ENCODE measurements at regions not wholly inside any gene's neighbourhood (a gene's known extent, or its start where the extent isn't known, plus 50 kb on each side); places are given as distances from the start of the nearest gene placed in this dataset.

DNA sequence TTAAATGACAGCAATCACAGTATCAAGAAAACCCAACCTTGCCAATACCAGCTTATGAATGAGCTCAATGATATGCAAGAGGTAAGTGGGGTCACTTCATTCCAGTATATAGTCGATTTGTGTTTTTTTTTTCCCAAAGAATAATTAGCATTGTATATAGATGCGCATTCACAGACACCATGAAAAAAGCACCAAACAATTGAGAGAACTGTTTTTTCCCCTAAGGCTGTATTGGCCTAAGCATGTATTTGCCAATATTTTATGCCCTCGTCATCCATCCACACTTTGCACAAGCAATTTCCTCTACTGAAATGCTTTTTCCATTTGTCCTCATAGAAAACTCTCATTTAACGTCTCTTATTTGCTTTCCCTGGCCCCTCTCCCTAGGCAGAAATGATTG is 213.7 kb downstream of the SAMD5 start:
- DNase-seq: no peak

DNA sequence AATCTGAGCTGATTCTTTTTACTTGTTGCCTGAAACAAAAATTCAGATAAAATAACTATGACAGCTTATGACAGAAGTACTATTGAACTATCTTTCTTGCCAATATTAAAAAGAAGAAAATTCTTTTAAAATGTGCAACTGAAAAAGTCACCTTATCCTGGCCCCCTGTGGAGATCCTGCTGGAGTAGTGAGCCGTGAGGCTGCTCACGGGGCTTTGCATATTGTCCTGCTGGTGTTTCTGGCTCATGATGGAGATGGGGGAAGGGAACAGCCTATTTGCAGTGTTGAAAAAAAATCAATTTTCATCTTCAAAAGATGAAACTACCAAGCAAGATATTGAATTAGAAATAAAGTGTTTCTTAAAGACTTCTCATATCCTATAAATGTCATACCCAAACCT is 216.0 kb downstream of the SAMD5 start:
- DNase-seq: no peak

DNA sequence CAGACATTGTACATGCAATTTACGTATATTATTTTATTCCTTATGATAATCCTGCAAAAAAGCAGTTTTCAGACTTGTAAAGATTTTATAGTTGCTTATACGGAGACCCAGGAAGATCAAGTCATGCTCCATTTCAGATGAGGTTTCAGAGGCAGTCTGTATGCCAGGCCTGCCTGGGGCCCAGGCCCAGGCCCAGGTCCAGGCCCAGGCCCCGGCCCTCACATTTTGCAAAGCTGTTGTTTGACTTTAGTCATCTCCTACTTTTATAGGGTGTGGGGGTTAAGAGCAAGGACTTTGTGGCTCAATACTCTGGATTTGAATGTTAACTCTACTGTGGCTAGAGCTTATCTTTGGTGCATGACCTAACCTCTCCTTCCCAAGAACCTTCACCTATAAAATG is 217.9 kb downstream of the SAMD5 start:
- no peak for DNase-seq

DNA sequence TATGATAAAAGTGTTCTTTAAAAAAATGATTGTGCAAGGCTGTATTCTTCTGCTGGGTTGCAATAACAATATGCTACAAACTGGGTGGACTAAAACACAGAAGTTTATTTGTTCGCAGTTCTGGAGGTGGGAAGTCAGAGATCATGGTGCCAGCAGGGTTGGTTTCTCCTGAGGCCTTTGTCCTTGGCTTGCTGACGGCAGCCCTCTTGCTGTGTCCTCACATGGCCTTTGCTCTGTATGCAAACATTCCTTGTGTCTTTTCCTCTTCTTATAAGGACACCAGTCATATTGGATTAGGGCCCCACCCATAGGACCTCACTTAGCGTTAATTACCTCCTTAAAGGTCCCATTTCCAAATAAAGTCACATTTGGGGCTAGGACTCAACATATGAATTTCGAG is 220.4 kb downstream of the SAMD5 start:
- DNase-seq: no peak

DNA sequence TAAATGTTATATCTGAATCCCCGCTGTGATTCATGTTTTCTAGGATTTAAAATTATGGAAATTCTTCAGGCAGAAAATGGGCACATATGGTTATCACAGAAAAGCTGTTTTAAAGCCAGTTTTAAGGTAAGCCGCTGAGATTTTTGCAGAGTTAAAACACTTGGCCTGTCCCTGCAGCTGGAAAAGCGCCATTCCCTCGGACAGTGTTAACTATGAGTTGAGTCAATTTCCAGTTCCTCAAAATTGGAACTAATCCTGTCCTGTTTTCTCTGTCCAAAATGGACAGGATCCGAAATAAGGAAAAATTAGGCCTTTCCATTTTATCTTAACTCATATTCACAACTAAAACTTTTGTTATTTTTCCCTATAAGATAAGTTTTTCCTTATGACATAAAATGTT is 225.2 kb downstream of the SAMD5 start:
- DNase-seq: no peak

DNA sequence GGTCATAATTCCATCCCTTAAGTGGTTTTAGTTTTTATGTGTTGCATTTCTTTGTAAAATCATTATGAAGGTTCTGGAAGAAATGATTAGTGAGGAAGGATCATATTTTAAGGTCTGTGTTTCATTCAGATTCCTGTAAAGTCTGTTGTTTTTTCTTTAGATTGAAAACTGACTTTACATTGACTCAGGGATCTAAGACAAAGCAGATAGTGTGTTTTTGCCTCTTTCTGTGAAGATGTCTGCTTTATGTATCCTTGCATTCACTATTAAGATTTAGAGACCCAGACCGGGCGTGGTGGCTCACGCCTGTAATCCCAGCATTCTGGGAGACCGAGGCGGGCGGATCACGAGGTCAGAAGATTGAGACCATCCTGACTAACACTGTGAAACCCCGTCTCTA is 225.7 kb downstream of the SAMD5 start:
- DNase-seq: no peak

DNA sequence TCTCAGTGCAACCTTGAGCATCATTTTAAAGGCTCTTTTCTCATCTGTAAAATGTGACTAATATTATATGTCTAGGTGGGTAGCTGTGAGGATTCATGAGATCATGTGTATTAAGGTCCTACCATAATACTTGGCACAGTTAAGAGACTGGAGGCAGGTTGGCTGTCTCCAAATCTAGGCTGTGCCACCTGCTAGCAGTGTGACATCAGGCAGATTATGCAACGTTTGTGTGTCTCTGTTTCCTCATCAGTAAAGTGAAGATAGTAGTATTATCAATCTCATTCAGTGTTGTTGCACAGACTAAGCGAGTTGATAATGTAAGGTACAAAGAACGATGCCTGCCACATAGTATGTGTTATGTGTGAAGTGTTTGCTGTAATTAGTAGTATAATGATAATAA is 227.4 kb downstream of the SAMD5 start:
- no peak for DNase-seq

DNA sequence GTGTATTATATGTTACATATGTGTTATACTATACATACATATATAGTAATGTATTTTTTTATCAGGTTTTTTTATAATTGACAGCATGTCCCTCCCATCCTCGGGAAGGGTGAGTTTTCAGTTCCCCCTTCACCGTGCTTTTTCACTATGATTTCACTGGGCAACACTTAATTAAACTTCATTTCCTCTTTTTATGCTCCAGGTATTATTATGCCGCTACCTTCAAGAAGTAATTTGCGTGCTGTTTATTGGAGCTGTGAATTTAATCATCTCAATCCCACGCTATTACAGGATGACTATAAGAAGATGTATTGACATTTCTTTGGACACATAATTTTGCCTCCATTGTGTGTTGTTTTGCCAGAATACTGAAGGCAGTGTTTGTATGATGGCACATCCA is 228.6 kb downstream of the SAMD5 start:
- no peak for DNase-seq

DNA sequence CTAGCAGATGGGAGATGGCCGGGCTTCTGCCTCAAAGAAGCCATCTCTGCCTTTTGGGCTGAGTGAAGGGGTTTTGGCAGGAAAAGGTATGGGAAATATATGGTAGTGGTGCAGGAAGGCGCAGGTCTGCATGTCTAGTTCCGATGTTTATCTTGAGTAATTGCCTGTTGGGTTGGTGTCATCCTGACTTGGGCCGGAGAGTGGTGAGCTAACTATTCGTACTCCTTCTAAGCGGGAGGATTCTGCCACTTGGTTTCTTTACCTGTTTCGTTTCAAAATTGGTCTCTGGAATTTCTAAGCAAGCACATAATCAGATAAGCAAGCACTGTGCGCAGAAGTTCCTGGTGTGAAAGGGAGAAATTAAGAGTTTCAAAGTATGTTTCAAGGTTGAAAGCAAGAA is 229.6 kb downstream of the SAMD5 start:
- DNase-seq: no peak

DNA sequence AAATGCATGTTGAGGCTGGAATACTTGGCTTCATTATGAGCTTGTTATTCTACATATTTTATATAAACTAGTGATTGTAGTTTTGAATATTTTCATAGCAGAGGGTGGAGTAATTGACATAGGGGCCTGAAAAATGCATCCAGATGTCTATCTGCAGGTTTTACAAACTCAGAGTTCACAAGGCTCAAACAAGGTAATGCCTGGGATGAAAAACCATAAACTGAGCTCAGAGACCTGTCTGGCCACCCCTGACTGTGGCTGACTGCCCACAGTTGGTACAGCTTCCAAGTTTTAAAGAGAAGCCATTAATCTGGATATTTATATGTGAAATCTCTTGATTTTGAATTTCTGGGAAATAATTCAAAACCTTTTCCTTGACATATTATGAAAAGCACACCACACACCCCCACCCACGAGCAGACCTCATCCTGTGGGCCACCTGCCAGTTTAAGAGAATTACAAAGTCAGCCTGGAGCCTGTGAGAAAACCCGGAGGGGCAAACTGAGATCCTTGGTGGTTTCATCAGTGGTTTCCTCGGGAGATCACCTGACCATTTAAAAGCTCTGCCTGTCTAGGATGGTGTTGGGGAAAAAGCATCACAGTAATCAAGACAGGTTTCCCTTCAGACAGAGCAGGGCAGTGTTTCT is 230.1 kb downstream of the SAMD5 start:
- DNase-seq: no peak

DNA sequence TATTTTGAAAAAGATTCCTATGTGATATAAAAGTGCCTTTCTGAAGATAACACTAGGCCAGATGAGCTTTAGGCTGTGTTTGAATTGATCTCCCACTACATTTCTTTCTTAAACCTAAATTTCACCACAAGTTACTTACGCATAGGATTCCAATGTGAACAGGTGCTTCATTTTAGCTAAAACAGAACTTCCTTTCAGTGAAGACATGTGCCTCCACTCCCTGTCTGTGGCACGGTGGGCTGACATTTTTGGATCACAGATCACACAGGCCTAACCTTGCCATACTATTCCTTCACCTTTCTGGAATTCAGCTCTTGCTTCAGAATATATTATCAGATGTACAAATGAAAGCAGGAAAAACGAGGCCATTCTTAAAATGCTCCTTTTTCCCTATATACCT is 231.8 kb downstream of the SAMD5 start:
- DNase-seq: no peak

DNA sequence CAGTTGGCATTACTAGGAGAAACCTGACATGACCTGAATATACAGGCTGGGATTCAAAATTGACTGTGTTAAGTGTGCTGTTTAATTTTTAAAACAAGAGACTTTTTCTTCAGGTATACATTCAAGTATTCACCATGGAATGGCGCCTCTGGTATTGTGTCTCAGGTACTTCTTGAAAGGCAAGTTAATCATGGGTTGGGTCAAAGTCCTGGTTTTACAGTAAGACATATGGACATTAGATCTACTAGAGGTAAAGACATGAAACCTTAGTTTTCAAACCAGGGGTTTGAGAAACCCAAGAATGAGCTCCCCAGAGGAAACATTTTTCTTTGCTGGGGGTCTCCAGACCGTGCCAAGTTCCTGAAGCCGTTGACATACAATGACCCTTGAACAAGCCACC is 232.4 kb downstream of the SAMD5 start:
- DNase-seq: no peak

DNA sequence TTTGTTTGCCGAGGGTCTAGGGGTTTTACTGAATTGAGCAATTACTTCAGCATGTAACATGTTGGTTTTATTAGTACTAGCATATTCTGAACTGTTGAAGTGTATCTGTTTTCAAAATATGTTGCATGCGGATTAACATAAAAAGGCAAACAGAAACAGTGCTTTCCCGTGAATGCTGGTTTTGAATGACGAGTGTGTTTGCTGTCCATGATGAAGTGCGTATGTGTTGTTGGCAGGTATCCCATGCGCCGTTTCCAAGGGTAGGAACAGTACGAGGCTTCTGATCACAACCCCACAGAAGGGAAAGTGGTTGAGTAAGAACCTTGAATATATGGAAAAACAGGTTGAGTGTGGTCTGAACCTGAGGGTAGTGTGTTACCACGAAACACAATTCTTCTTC is 232.9 kb downstream of the SAMD5 start:
- DNase-seq: no peak

DNA sequence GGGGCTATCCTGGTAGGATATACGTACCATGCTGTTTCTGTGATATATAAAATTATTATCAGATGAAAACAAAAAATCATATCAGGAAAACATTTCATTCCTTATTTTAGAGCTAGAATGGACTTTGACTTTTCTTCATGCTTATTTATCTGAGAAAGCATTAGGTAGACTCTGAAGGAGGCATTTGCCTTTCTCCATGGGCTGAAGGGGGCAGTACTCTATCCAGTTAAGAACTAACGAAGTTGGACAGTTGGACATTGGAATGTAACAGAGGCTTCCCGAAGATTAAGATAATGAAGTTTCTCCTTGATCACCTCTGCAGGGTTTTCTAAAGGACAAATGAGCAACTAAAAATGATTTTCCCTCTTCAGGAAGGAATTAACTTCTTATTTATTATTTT is 233.9 kb downstream of the SAMD5 start:
- no peak for DNase-seq

DNA sequence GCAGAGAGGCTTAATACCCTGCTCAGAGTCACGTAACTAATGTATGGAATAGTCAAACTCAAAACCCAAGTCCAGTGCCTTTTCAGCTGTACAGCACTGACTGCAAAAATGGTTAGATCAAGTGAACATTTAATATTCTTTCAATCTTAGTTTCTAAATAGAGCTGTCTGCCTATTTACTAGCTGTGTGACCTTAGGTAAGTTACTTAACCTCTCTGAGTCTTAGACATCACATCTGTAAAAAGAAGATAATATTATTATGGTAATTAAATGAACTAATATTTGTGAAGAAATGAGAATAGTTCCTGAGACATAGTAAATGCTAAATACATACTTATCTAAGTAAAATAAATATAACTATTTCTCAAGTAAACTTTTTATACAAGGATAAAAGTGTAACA is 235.5 kb downstream of the SAMD5 start:
- DNase-seq: no peak

DNA sequence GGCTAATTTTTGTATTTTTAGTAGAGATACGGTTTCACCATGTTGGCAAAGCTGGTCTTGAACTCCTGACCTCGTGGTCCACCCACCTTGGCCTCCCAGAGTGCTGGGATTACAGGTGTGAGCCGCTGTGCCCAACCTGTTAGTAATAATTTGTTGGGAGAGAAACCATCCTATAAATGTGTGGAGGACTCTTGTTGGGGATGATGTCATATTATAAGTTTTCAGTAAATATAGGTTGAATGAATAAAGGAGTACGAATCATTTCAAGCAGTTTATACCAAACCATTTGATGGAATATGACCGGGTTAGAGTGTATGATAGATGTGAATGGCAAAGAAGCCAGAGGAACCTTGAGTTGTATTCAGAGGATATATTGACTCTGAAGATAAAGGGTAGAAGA is 240.8 kb downstream of the SAMD5 start:
- no peak for DNase-seq

DNA sequence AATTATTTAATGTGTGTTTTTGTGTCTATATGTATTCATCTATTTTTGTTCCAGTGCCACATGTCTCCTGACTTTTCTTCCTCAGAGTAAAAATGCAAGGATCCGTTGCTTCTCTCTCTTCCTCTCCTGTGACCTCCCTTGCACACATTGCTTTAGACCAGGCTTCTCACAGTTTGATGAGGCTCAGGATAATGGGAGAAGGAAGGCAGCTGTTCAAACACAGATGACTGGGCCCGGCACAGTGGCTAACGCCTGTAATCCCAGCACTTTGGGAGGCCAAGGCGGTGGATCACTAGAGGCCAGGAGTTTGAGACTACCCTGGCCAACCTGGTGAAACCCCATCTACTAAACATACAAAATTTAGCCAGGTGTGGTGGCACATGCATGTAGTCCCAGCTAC is 241.9 kb downstream of the SAMD5 start:
- no peak for DNase-seq

DNA sequence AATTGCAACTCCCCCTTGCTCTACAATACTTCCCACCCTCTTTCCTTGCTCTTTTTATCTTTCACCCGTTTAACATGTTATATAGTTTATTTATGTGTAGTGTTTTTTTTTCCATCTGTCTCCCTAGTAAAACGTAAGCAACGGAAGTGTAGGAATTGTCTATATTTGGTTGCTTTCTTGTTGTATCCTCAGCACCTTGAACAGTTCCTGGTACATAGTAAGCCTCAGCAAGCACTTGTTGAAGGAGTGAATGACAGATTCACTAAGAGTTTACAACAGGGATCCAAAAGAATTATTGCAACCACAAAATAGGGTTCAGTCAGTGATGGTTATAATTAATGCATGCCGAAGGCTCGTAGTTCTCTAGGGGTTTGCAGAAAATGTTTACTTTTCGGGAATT is 242.7 kb downstream of the SAMD5 start:
- DNase-seq: no peak

DNA sequence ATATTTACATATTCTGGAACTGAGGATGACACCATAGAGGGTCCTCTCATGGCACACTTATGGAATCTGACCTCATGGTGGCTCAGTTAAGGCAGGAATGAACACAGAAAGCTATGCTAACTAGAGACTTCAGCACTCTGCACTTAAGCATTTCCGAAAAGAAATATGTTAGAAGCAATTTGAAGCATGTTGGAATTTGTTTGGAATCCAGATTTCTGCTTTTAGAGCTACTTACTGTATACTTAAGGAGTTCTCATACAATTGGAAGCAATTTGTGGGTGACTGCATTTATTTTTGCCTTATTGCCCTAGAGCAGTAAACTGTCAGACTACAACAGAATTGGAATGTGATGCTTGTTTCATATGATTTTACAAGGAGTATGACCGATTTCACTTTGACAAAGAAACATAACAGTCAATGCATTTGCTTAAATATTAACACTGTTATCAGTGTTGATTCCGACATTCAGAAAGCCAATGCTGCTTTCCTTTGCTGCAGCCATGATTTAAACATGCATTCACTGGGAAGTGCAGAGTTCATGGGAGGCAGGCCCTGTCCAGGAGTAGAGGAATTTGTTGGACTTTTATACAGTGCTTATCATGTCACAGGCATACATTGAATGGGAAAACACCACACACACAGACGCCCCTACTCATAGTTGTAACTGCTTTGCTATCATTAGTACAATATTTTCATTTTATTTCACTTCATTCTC is 244.4 kb downstream of the SAMD5 start:
- DNase-seq: no peak

DNA sequence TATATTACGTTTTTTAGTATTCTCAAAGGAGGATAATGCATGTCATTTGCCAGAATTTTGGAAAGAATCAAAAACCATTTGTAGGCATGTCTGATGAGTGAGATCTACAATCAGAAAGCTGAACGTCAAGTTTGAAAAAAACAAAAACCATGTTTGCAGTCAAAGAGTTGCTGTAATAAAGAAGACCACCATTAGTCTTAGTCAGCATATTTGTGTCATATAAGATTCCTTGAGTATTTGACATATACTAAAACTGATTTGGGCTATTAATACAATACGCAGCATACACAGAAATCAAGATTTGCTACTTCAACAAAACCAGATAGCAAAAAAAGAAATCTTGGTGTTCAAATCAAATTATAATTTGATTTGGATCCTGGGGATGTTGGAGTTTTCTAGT is 247.5 kb downstream of the SAMD5 start:
- no peak for DNase-seq

DNA sequence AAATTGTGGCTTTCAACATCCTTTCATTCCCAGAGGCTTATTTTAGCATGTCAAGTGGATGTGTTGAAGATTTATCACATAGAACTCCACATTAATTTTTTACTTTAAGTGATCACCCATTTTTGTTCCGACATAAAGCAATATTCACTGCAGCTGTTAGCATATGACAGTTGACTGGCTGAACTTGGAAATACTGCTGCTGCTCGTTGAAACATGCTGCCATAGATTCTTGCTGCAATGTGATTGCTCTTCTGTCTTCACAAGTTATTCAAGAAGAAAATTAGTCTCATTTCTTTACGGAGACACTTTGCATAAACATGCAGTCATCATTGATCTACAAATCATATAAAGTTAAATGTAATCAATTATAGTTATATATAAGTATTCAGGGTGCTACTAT is 248.4 kb downstream of the SAMD5 start:
- DNase-seq: no peak

DNA sequence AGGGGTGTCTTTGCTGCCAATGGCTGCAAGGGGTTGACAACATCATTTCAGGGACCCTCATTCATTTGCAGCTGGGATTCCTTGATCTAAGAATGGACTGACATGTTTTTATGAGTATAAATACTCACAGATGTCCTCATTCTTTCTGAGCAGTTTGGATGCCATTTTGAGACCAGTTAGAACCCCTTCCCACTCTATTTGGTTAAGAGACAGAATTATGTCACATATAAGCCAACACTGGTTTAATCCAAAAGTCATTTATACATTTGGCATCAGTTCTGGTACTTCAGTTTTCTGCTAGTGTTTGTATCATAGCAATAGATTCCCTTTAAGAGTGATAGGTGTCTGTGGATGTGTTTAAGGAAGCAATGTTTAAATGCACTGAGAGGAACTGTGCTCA is 248.8 kb downstream of the SAMD5 start:
- no peak for DNase-seq

DNA sequence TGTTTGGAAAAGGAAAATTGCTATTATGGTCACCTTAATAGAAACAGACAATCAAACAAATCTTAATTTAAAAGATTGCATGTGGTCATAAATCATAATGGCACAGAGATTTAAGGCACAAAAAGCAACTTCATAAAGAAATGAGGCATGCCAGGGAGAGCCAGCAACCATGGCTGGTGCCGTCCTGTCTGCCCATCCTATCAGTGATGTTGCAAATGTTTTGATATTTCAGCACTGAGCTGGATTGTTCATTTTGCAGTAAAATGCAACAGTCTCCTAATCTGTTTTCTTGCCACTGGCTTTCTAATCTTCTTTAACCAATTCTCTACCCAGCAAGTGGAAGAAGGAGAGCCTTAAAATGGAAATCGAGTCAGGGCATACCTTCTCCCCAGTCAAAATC is 249.8 kb downstream of the SAMD5 start:
- DNase-seq: no peak

DNA sequence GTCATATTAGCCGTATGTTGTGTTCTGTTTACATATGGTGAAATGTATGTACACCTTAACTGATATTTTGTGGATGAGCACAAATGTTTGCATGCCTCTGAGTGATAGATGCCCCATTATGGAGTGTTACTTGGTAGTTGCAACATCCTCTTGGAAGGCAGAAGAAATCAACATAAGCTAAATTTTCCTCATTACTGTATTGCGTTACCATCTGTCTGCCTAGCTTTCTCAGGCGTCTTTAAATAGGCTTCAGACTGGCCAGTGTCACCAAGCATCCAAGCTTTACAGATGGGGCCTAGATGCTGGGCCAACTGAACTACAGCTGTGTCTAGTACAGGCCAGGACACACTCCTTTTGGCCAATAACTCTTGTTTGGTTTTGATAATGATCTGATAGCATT is 250.6 kb downstream of the SAMD5 start:
- DNase-seq: no peak

DNA sequence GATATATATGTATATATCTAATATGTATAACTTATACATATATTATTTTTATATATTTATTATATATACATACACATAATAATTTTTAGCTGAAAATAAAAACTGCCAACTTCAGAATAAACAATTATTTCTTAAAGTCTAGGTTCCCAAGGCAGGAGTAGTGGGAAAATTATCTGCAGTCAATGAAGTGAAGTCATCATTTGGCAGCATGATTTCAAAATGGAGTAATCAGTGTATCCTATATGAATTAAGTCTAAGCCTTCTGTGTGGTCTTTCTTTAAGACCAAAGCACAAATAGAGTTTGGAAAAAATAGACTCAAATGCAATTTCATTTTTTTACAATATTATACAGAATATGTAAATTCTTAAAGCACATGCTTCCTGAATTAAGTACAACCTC is 251.0 kb downstream of the SAMD5 start:
- no peak for DNase-seq

Measured in NCI-H2081 treated with DMSO at 0.1 percent for 48 hours (cell line).